ENCODE measurements at regions not wholly inside any gene's neighbourhood (a gene's known extent, or its start where the extent isn't known, plus 50 kb on each side); places are given as distances from the start of the nearest gene placed in this dataset.

GRCh38 chr2:173693044-173693589 lies 272.1 kb downstream of the SP3 start:
- Histone ChIP-seq H3K27me3 (no peaks in the 10 kb centered on the region), H3K4me3 (no peak overlapping the region), H3K4me1 (no peaks in the 10 kb centered on the region), H3K9me3 (peaks cover 0 to 2% of the 10 kb centered on the region in 2 donors), H3K27ac (no peak overlapping the region), H3K36me3 (no peaks in the 10 kb centered on the region)
- intact Hi-C loops (cut with DNase I), result no loop called here
- ATAC-seq, result no peak
- DNase-seq, result no peak
- TF ChIP-seq, protein P1, sequence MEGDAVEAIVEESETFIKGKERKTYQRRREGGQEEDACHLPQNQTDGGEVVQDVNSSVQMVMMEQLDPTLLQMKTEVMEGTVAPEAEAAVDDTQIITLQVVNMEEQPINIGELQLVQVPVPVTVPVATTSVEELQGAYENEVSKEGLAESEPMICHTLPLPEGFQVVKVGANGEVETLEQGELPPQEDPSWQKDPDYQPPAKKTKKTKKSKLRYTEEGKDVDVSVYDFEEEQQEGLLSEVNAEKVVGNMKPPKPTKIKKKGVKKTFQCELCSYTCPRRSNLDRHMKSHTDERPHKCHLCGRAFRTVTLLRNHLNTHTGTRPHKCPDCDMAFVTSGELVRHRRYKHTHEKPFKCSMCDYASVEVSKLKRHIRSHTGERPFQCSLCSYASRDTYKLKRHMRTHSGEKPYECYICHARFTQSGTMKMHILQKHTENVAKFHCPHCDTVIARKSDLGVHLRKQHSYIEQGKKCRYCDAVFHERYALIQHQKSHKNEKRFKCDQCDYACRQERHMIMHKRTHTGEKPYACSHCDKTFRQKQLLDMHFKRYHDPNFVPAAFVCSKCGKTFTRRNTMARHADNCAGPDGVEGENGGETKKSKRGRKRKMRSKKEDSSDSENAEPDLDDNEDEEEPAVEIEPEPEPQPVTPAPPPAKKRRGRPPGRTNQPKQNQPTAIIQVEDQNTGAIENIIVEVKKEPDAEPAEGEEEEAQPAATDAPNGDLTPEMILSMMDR (IDR thresholded peaks at IDR 0.05), result no peak

GRCh38 chr2:173696274-173696673 lies 268.9 kb downstream of the SP3 start:
- peaks cover 0 to 2% of the 10 kb centered on the region in 2 donors for H3K9me3 ChIP-seq
- intact Hi-C loops (cut with DNase I), result no loop called here
- no peak overlapping the region for H3K4me3 ChIP-seq
- no peaks in the 10 kb centered on the region for H3K36me3 ChIP-seq
- TF ChIP-seq, protein P1 (IDR thresholded peaks at IDR 0.05), result no peak
- no peak for DNase-seq
- H3K4me1 ChIP-seq, result no peaks in the 10 kb centered on the region
- no peak overlapping the region for H3K27ac ChIP-seq
- no peaks in the 10 kb centered on the region for H3K27me3 ChIP-seq
- ATAC-seq, result no peak

DNA sequence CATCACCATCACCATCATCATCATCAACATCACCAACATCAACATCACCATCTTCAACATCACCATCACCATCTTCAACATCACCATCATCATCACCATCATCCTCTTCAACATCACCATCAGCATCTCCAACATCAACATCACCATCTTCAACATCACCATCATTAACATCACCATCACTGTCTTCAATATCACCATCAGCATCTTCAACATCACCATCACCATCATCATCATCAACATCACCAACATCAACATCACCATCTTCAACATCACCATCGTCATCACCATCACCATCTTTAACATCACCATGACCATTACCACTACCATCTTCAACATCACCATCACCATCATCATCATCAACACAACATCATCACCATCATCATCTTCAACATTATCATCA lies 267.2 kb downstream of the SP3 start:
- H3K27ac ChIP-seq, result no peak overlapping the region
- no peaks in the 10 kb centered on the region for H3K27me3 ChIP-seq
- H3K4me3 ChIP-seq, result no peak overlapping the region
- intact Hi-C loops (cut with DNase I), result no loop called here
- ATAC-seq, result no peak
- no peaks in the 10 kb centered on the region for H3K4me1 ChIP-seq
- H3K36me3 ChIP-seq, result no peaks in the 10 kb centered on the region
- peaks cover 0 to 2% of the 10 kb centered on the region in 2 donors for H3K9me3 ChIP-seq
- DNase-seq, result no peak
- TF ChIP-seq, protein P1 (IDR thresholded peaks at IDR 0.05), result no peak

- no peaks in the 10 kb centered on the region for H3K36me3 ChIP-seq
- TF ChIP-seq, protein P1 (IDR thresholded peaks at IDR 0.05), result no peak
- H3K4me1 ChIP-seq, result no peaks in the 10 kb centered on the region
- intact Hi-C loops (cut with DNase I), result no loop called here
- ATAC-seq, result no peak
- DNase-seq, result no peak
- H3K27ac ChIP-seq, result no peak overlapping the region
- H3K9me3 ChIP-seq, result no peaks in the 10 kb centered on the region
- no peaks in the 10 kb centered on the region for H3K27me3 ChIP-seq
- no peak overlapping the region for H3K4me3 ChIP-seq
Observed at GRCh38 chr2:173705656-173706055, 259.5 kb downstream of the SP3 start.

- Histone ChIP-seq H3K27ac (no peak overlapping the region), H3K36me3 (no peaks in the 10 kb centered on the region), H3K4me1 (no peaks in the 10 kb centered on the region), H3K27me3 (no peaks in the 10 kb centered on the region), H3K9me3 (no peaks in the 10 kb centered on the region), H3K4me3 (no peak overlapping the region)
- intact Hi-C loops (cut with DNase I), result no loop called here
- TF ChIP-seq, protein P1 (IDR thresholded peaks at IDR 0.05), result no peak
- DNase-seq (no peak), ATAC-seq (no peak)
Observed at GRCh38 chr2:173706936-173707335, 258.2 kb downstream of the SP3 start.

All from left lung (tissue), 4 donors.